ENCODE measurements at regions not wholly inside any gene's neighbourhood (a gene's known extent, or its start where the extent isn't known, plus 50 kb on each side); places are given as distances from the start of the nearest gene placed in this dataset.
A peak's percentile ranks its signal among the peaks of the same experiment; 100 is the strongest.

- DNase-seq (ENCODE audit: low read depth), result no peak
Observed at GRCh38 chr20:50343125-50343489, 152.5 kb downstream of the CEBPB start.

- no peak for DNase-seq (ENCODE audit: low read depth)
Observed at GRCh38 chr20:50343490-50344179, 153.0 kb downstream of the CEBPB start.

- DNase-seq (ENCODE audit: low read depth), result no peak
Observed at GRCh38 chr20:50344232-50345071, 153.8 kb downstream of the CEBPB start.

GRCh38 chr20:50345712-50346373 lies 155.2 kb downstream of the CEBPB start:
- DNase-seq (ENCODE audit: low read depth), result no peak

- peak; percentile 84 for DNase-seq (ENCODE audit: low read depth)
Observed at GRCh38 chr20:50346374-50347283, 156.0 kb downstream of the CEBPB start.

GRCh38 chr20:50347284-50348063 lies 156.8 kb downstream of the CEBPB start:
- no peak for DNase-seq (ENCODE audit: low read depth)

GRCh38 chr20:50348096-50348495 lies 157.5 kb downstream of the CEBPB start:
- peak; percentile 31 for DNase-seq (ENCODE audit: low read depth)

- DNase-seq (ENCODE audit: low read depth), result no peak
Observed at GRCh38 chr20:50350510-50351249, 159.5 kb upstream of the PTPN1 start.

GRCh38 chr20:50351541-50351940 lies 158.6 kb upstream of the PTPN1 start:
- DNase-seq (ENCODE audit: low read depth), result no peak

GRCh38 chr20:50353289-50353961 lies 156.8 kb upstream of the PTPN1 start:
- no peak for DNase-seq (ENCODE audit: low read depth)

GRCh38 chr20:50354721-50355589 lies 155.2 kb upstream of the PTPN1 start:
- DNase-seq (ENCODE audit: low read depth), result no peak

GRCh38 chr20:50355590-50356524 lies 154.3 kb upstream of the PTPN1 start:
- DNase-seq (ENCODE audit: low read depth), result no peak

GRCh38 chr20:50356525-50356885 lies 153.7 kb upstream of the PTPN1 start:
- no peak for DNase-seq (ENCODE audit: low read depth)

GRCh38 chr20:50356962-50357782 lies 153.0 kb upstream of the PTPN1 start:
- DNase-seq (ENCODE audit: low read depth), result no peak

GRCh38 chr20:50357783-50358161 lies 152.4 kb upstream of the PTPN1 start:
- no peak for DNase-seq (ENCODE audit: low read depth)

- no peak for DNase-seq (ENCODE audit: low read depth)
Observed at GRCh38 chr20:50358166-50358565, 152.0 kb upstream of the PTPN1 start.

GRCh38 chr20:50358971-50359370 lies 151.2 kb upstream of the PTPN1 start:
- DNase-seq (ENCODE audit: low read depth), result no peak
